HCT116 (cell line): ENCODE measurements at regions not wholly inside any gene's neighbourhood (a gene's known extent, or its start where the extent isn't known, plus 50 kb on each side); places are given as distances from the start of the nearest gene placed in this dataset.

Experiments used
- ATAC-seq: fragments of 200-7000 bp; cut with Tn5 transposase; 2 replicates; pipeline ENCODE4 v1.9.1; 2020; ENCODE audit warnings: mild to moderate bottlenecking, moderate library complexity
- BruUV-seq: library from RNA; stranded (reverse); fragments of 400-500 nt; replicated peaks from 2 replicates; lab custom pipeline; 2021; lab: Mats Ljungman, UMichigan
- CTCF ChIA-PET: fragments of 300-600 bp; sonication (Branson Sonifier 250); formaldehyde crosslinking; loops from one replicate; lab custom pipeline; 2021; ENCODE audit warnings: antibody characterized with exemption; lab: Charles Lee
- POLR2A ChIA-PET: fragments of 300-600, 350-600 bp; sonication (Branson Sonifier 250); formaldehyde crosslinking; loops from one replicate; lab custom pipeline; 2021; ENCODE audit warnings: antibody characterized with exemption; lab: Charles Lee
- RAD21 ChIA-PET, 2 experiments: fragments of 300-600 bp; sonication (Branson Sonifier 250); formaldehyde crosslinking; loops; one replicate each; lab custom pipeline; 2023; ENCODE audit warnings: low total read pairs in 2 of 2; ENCODE audit not compliant: uncharacterized antibody in 2 of 2, unreplicated experiment in 2 of 2, low non-redundant PET in 1 of 2; lab: Charles Lee
- DNase-seq: peaks from one replicate; pipeline ENCODE4 v3.0.0-alpha.2; 2010; ENCODE audit warnings: low read depth, low spot score
- H2AFZ ChIP-seq: fragments of 200-600 bp; shearing (Covaris generic), sonication (generic); 2 replicates; pipeline ENCODE4 v1.6.1; 2017; ENCODE audit warnings: low read depth, mixed run types, mixed read lengths, antibody characterized with exemption, low read length; ENCODE audit not compliant: poor library complexity, severe bottlenecking
- H3K27ac ChIP-seq: 2 replicates; pipeline ENCODE4 v1.5.1; 2012; ENCODE audit warnings: low read depth, low read length
- H3K27me3 ChIP-seq: fragments of 200-600 bp; sonication (generic); 2 replicates; pipeline ENCODE4 v1.6.1; 2016; ENCODE audit warnings: mixed run types, low read length, mixed read lengths; ENCODE audit not compliant: insufficient read depth
- H3K36me3 ChIP-seq, 2 experiments: fragments of 200-500 bp in 1 of 2; fragments of 200-600 bp in 1 of 2; sonication (Bioruptor generic) in 1 of 2; sonication (generic) in 1 of 2; 2 replicates each; pipeline versions ENCODE4 v1.5.1 to v1.6.1; 2014 to 2016; ENCODE audit warnings: low read length in 2 of 2, inconsistent platforms in 1 of 2, mixed read lengths in 1 of 2, mixed run types in 1 of 2; ENCODE audit not compliant: insufficient read depth in 2 of 2, control insufficient read depth in 1 of 2
- H3K4me1 ChIP-seq, 2 experiments: fragments of 200-600 bp in 1 of 2; sonication (generic) in 1 of 2; 2 replicates each; pipeline versions ENCODE4 v1.5.1 to v1.6.1; 2012 to 2017; ENCODE audit warnings: low read length in 2 of 2, inconsistent platforms in 1 of 2, mild to moderate bottlenecking in 1 of 2, mixed read lengths in 1 of 2, mixed run types in 1 of 2, moderate library complexity in 1 of 2; ENCODE audit not compliant: insufficient read depth in 2 of 2, control insufficient read depth in 1 of 2
- H3K4me2 ChIP-seq: fragments of 200-600 bp; sonication (generic); 2 replicates; pipeline ENCODE4 v1.6.1; 2017; ENCODE audit warnings: mixed run types, low read length, mixed read lengths
- H3K4me3 ChIP-seq, 2 experiments: fragments of 200-600 bp in 1 of 2; sonication (generic) in 1 of 2; replicated peaks in 1 of 2; 2 replicates each; pipeline ENCODE4 v1.5.1; 2011 to 2016; ENCODE audit warnings: low read length in 2 of 2, control low read depth in 1 of 2, low read depth in 1 of 2, mild to moderate bottlenecking in 1 of 2, mixed read lengths in 1 of 2, mixed run types in 1 of 2
- H3K79me2 ChIP-seq: fragments of 200-600 bp; sonication (generic); 2 replicates; pipeline ENCODE4 v1.6.1; 2017; ENCODE audit warnings: mild to moderate bottlenecking, mixed run types, low read length, moderate library complexity, mixed read lengths; ENCODE audit not compliant: insufficient read depth
- H3K9ac ChIP-seq: fragments of 200-600 bp; sonication (generic); 2 replicates; pipeline ENCODE4 v1.6.1; 2016; ENCODE audit warnings: low read length, mixed read lengths
- H3K9me2 ChIP-seq: fragments of 200-600 bp; sonication (generic), shearing (Covaris generic); 2 replicates; pipeline ENCODE4 v1.6.1; 2017; ENCODE audit warnings: mixed run types, mild to moderate bottlenecking, moderate library complexity; ENCODE audit not compliant: insufficient read depth
- H3K9me3 ChIP-seq, 2 experiments: fragments of 200-500 bp in 1 of 2; fragments of 200-600 bp in 1 of 2; sonication (Bioruptor generic) in 1 of 2; sonication (generic) in 1 of 2; 2 replicates each; pipeline ENCODE4 v1.6.1; 2014 to 2017; ENCODE audit warnings: low read length in 2 of 2, mixed read lengths in 2 of 2, inconsistent platforms in 1 of 2, low read depth in 1 of 2, mild to moderate bottlenecking in 1 of 2, mixed run types in 1 of 2, moderate library complexity in 1 of 2; ENCODE audit not compliant: control insufficient read depth in 1 of 2, insufficient read depth in 1 of 2
- H4K20me1 ChIP-seq: fragments of 200-600 bp; sonication (generic), shearing (Covaris generic); 2 replicates; pipeline ENCODE4 v1.6.1; 2017; ENCODE audit warnings: mixed run types, mild to moderate bottlenecking, moderate library complexity; ENCODE audit not compliant: insufficient read depth
- ATF3 ChIP-seq: IDR thresholded peaks from 2 replicates; pipeline ENCODE4 v1.6.1; 2012
- CTCF ChIP-seq, 3 experiments: fragments of 200-600 bp in 1 of 3; sonication (generic) in 1 of 3; IDR thresholded peaks in 2 of 3; conservative IDR thresholded peaks in 1 of 3; 2 replicates each; pipeline ENCODE4 v1.5.1; 2012 to 2017; ENCODE audit warnings: low read depth in 2 of 3, low read length in 2 of 3, antibody characterized with exemption in 1 of 3, borderline replicate concordance in 1 of 3, control low read depth in 1 of 3, mild to moderate bottlenecking in 1 of 3, mixed read lengths in 1 of 3, mixed run types in 1 of 3, moderate library complexity in 1 of 3; ENCODE audit not compliant: insufficient read depth in 1 of 3
- EGR1 ChIP-seq: IDR thresholded peaks from 2 replicates; pipeline ENCODE4 v1.6.1; 2012; ENCODE audit warnings: low read depth
- EZH2 ChIP-seq: fragments of 200-600 bp; sonication (generic); IDR thresholded peaks from 2 replicates; pipeline ENCODE4 v1.6.1; 2017; ENCODE audit warnings: antibody characterized with exemption, mixed run types
- MAX ChIP-seq: IDR thresholded peaks from 2 replicates; pipeline ENCODE4 v1.6.1; 2012
- REST ChIP-seq: IDR thresholded peaks from 2 replicates; pipeline ENCODE4 v1.6.1; 2012; ENCODE audit warnings: low read depth
- SIN3A ChIP-seq: IDR thresholded peaks from 2 replicates; pipeline ENCODE4 v1.6.1; 2012; ENCODE audit warnings: low read depth
- YY1 ChIP-seq: IDR thresholded peaks from 2 replicates; pipeline ENCODE4 v1.6.1; 2011; ENCODE audit warnings: low read length, low read depth, moderate library complexity, mild to moderate bottlenecking; ENCODE audit not compliant: insufficient replicate concordance; ENCODE audit errors: extremely low read depth
- ZBTB33 ChIP-seq: IDR thresholded peaks from 2 replicates; pipeline ENCODE4 v1.6.1; 2011; ENCODE audit warnings: mild to moderate bottlenecking, low read length, moderate library complexity; ENCODE audit not compliant: insufficient replicate concordance; ENCODE audit errors: extremely low read depth
- intact Hi-C: fragments of 100-400 bp; cut with micrococcal nuclease; formaldehyde crosslinking; loops from 2 replicates; pipeline ENCODE4 v1.10.0; 2022

GRCh38 chr2:52074130-52074719, 1042.3 kb upstream of the NRXN1 start:
- TF ChIP-seq REST (no peak), ATF3 (no peak), ZBTB33 (no peak), SIN3A (no peak), YY1 (no peak), EZH2 (no peak), EGR1 (no peak), CTCF (IDR thresholded peaks at IDR 0.05 in 2 of 3, conservative IDR thresholded peaks at IDR 0.05 in 1 of 3; ENCODE audit: borderline replicate concordance in 1 of 3, insufficient read depth in 1 of 3, low read depth in 2 of 3, low read length in 2 of 3) (no peak), MAX (no peak)
- no TSS peak for BruUV-seq
- ChIA-PET CTCF (no interaction called here), POLR2A (no interaction called here), RAD21 (no interaction called here)
- Histone ChIP-seq H3K9ac (no peak overlapping the region), H4K20me1 (no peaks in the 10 kb centered on the region), H3K4me2 (no peak overlapping the region), H3K4me1 (no peaks in the 10 kb centered on the region), H3K4me3 (no peak overlapping the region), H3K27me3 (no peaks in the 10 kb centered on the region), H3K9me2 (no peaks in the 10 kb centered on the region; the same call in 1 of the 2 replicates), H2AFZ (no peak overlapping the region), H3K36me3 (no peaks in the 10 kb centered on the region), H3K9me3 (no peaks in the 10 kb centered on the region), H3K27ac (no peak overlapping the region), H3K79me2 (no peaks in the 10 kb centered on the region)
- no peak for ATAC-seq
- no peak for DNase-seq
- intact Hi-C loops = no loop called here
